ENCODE measurements at regions not wholly inside any gene's neighbourhood (a gene's known extent, or its start where the extent isn't known, plus 50 kb on each side); places are given as distances from the start of the nearest gene placed in this dataset.

- TF ChIP-seq CTCF (IDR thresholded peaks at IDR 0.05) (no peak), POLR2AphosphoS5 (IDR thresholded peaks at IDR 0.05) (no peak)
Measured at GRCh38 chr7:51658684-51659083, 342.1 kb upstream of the COBL start.

All from breast epithelium (tissue), 3 donors.